Mesothelial cell of epicardium (in vitro differentiated cells): ENCODE measurements at regions not wholly inside any gene's neighbourhood (a gene's known extent, or its start where the extent isn't known, plus 50 kb on each side); places are given as distances from the start of the nearest gene placed in this dataset.
"Not testable (repeated sequence)": the region's sequence is repeated elsewhere in the genome, so short reads cannot be mapped to it uniquely, and the experiment has no call there.

ENCODE experiments used
- DNase-seq, 2 experiments: peaks; one replicate each; pipeline ENCODE4 v3.0.0; 2021; ENCODE audit warnings: low spot score in 2 of 2; ENCODE audit not compliant: unreplicated experiment in 2 of 2
- H3K27ac Mint-ChIP-seq: 2 replicates; pipeline ENCODE4 v1.8.0; 2021; ENCODE audit warnings: mixed read lengths
- H3K27me3 Mint-ChIP-seq: 2 replicates; pipeline ENCODE4 v1.8.0; 2021; ENCODE audit warnings: low read depth, mixed read lengths
- H3K36me3 Mint-ChIP-seq: 2 replicates; pipeline ENCODE4 v1.8.0; 2021; ENCODE audit warnings: mixed read lengths
- H3K4me1 Mint-ChIP-seq: 2 replicates; pipeline ENCODE4 v1.8.0; 2021; ENCODE audit warnings: mixed read lengths
- H3K4me3 Mint-ChIP-seq: 2 replicates; pipeline ENCODE4 v1.8.0; 2021; ENCODE audit warnings: mild to moderate bottlenecking, moderate library complexity, mixed read lengths
- H3K9me3 Mint-ChIP-seq: 2 replicates; pipeline ENCODE4 v1.8.0; 2021; ENCODE audit warnings: mixed read lengths
- TF ChIP-seq, protein P1 (sequence below): fragments of 200-600 bp; sonication (generic); IDR thresholded peaks from one replicate; pipeline ENCODE4 v1.5.0; 2021; ENCODE audit warnings: antibody characterized with exemption; ENCODE audit not compliant: unreplicated experiment

DNA sequence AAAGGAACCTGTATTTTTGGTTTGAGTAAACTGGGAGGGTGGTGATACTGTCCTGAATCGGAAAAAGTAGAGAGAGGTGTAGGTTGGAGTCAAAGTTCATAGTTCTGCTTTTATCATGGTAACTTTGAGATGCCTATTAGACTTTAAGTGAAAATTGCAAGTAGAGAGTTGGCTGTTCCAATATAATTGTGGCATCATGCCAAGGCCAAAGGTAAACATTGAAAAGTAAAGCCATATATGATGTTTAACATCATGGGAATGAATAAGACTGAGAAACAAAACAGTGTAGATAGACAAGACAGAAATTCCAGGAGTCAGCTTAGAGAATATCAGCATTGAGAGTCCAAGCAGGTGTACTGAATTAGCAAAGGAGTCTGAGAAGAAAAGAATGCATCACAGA lies 570.9 kb downstream of the HTR7 start:
- Mint-ChIP-seq H3K27me3 (no peaks in the 10 kb centered on the region), H3K27ac (no peak overlapping the region), H3K36me3 (no peaks in the 10 kb centered on the region), H3K4me1 (peaks cover 7% of the 10 kb centered on the region), H3K4me3 (no peak overlapping the region), H3K9me3 (no peaks in the 10 kb centered on the region)
- TF ChIP-seq, protein P1, sequence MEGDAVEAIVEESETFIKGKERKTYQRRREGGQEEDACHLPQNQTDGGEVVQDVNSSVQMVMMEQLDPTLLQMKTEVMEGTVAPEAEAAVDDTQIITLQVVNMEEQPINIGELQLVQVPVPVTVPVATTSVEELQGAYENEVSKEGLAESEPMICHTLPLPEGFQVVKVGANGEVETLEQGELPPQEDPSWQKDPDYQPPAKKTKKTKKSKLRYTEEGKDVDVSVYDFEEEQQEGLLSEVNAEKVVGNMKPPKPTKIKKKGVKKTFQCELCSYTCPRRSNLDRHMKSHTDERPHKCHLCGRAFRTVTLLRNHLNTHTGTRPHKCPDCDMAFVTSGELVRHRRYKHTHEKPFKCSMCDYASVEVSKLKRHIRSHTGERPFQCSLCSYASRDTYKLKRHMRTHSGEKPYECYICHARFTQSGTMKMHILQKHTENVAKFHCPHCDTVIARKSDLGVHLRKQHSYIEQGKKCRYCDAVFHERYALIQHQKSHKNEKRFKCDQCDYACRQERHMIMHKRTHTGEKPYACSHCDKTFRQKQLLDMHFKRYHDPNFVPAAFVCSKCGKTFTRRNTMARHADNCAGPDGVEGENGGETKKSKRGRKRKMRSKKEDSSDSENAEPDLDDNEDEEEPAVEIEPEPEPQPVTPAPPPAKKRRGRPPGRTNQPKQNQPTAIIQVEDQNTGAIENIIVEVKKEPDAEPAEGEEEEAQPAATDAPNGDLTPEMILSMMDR: no peak
- DNase-seq: no peak

DNA sequence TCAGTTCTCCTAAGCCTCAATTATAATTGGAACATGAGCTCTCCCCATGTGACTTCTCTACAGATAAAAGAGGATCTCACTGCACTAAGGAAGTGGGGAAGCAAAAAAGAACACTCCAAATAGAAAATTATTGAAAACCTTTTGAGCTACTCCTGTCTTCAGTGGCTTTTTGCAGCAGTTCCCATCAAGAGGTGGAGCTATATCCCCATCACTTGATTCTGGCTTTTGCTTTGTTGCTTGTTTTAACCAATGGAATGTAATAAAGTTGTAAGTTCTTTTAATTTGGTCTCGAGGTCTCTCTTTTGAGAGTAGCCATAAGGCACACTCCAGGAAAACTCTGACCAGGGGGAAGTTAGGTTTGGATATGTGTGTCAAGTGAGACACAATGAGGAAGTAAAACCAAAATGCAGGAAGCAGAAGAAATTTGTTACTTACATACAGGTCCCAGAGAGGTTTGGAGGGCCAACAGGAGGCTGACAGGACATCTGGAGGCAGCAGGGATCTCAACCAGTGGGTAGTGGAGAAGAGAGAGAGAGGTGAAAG lies 569.4 kb downstream of the HTR7 start:
- peaks cover 7% of the 10 kb centered on the region for H3K4me1 Mint-ChIP-seq
- H3K9me3 Mint-ChIP-seq: no peaks in the 10 kb centered on the region
- DNase-seq: no peak
- TF ChIP-seq, protein P1: no peak
- H3K27ac Mint-ChIP-seq: no peak overlapping the region
- no peak overlapping the region for H3K4me3 Mint-ChIP-seq
- no peaks in the 10 kb centered on the region for H3K36me3 Mint-ChIP-seq
- H3K27me3 Mint-ChIP-seq: no peaks in the 10 kb centered on the region

- Mint-ChIP-seq H3K27me3 (no peaks in the 10 kb centered on the region), H3K27ac (no peak overlapping the region), H3K9me3 (no peaks in the 10 kb centered on the region), H3K36me3 (no peaks in the 10 kb centered on the region), H3K4me3 (no peak overlapping the region), H3K4me1 (peaks cover 7% of the 10 kb centered on the region)
- DNase-seq: no peak
- TF ChIP-seq, protein P1: no peak
These were observed 568.8 kb downstream of the HTR7 start for GRCh38 chr10:90289037-90289436.

DNA sequence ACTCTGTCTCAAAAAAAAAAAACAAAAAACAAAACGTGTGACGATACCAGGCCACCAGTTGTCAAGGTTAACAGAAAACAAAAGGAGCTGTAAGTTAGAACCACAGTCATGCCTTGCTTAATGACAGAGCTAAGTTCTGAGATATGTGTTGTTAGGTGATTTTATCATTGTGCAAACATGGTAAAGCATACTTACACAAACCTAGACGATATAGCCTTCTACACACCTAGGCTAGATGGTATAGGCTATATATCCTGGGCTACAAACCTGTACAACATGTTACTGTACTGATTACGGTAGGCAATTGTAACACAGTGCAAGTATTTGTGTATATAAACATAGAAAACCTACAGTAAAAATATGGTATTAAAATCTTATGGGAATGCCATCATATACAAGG lies 564.2 kb downstream of the HTR7 start:
- TF ChIP-seq, protein P1: no peak
- H3K4me3 Mint-ChIP-seq: no peak overlapping the region
- no peaks in the 10 kb centered on the region for H3K27me3 Mint-ChIP-seq
- peaks cover 11% of the 10 kb centered on the region for H3K9me3 Mint-ChIP-seq
- DNase-seq: no peak
- peaks cover under 1% of the 10 kb centered on the region for H3K4me1 Mint-ChIP-seq
- no peak overlapping the region for H3K27ac Mint-ChIP-seq
- no peaks in the 10 kb centered on the region for H3K36me3 Mint-ChIP-seq

GRCh38 chr10:90294821-90295540 lies 562.9 kb downstream of the HTR7 start:
- H3K4me1 Mint-ChIP-seq, H3K36me3 Mint-ChIP-seq, H3K4me3 Mint-ChIP-seq, H3K27me3 Mint-ChIP-seq, H3K27ac Mint-ChIP-seq, DNase-seq: not testable (repeated sequence)
- peaks cover 11% of the 10 kb centered on the region for H3K9me3 Mint-ChIP-seq

GRCh38 chr10:90302031-90302430 lies 555.8 kb downstream of the HTR7 start:
- H3K36me3 Mint-ChIP-seq, H3K4me3 Mint-ChIP-seq, DNase-seq, H3K9me3 Mint-ChIP-seq, H3K27ac Mint-ChIP-seq, H3K27me3 Mint-ChIP-seq: not testable (repeated sequence)
- H3K4me1 Mint-ChIP-seq: peaks cover 33% of the 10 kb centered on the region
